Natural killer cell (primary cell): ENCODE measurements at regions not wholly inside any gene's neighbourhood (a gene's known extent, or its start where the extent isn't known, plus 50 kb on each side); places are given as distances from the start of the nearest gene placed in this dataset.

Experiments
- ATAC-seq, 3 donors: fragments of 150-1000 bp in 2 of 3; fragments of 200-7000 bp in 1 of 3; cut with Tn5 transposase; 1 replicate in 1 of 3; 2 replicates in 2 of 3; pipeline ENCODE4 v1.10.0; 2021; ENCODE audit warnings: mild to moderate bottlenecking in 2 of 3, moderate library complexity in 2 of 3
- DNase-seq, 2 donors: peaks; one replicate each; pipeline versions ENCODE4 v3.0.0 to v3.0.0-alpha.2; 2013 to 2021; ENCODE audit warnings: mixed read lengths in 1 of 2
- H3K27ac ChIP-seq: one replicate; pipeline ENCODE4 v1.5.1; 2013; ENCODE audit warnings: mild to moderate bottlenecking, low read length
- H3K27me3 ChIP-seq: one replicate; pipeline ENCODE4 v1.6.1; 2013; ENCODE audit warnings: low read length; ENCODE audit not compliant: control insufficient read depth, insufficient read depth
- H3K36me3 ChIP-seq: one replicate; pipeline ENCODE4 v1.6.1; 2013; ENCODE audit warnings: low read length; ENCODE audit not compliant: control insufficient read depth, insufficient read depth
- H3K4me1 ChIP-seq: one replicate; pipeline ENCODE4 v1.6.1; 2013; ENCODE audit warnings: low read length; ENCODE audit not compliant: control insufficient read depth, insufficient read depth
- H3K4me3 ChIP-seq: one replicate; pipeline ENCODE4 v1.5.1; 2013; ENCODE audit warnings: low read length
- H3K9me3 ChIP-seq: one replicate; pipeline ENCODE4 v1.6.1; 2013; ENCODE audit warnings: low read length; ENCODE audit not compliant: control insufficient read depth, insufficient read depth
- H3K27ac Mint-ChIP-seq, 2 donors: one replicate each; pipeline ENCODE4 v1.8.0; 2022; ENCODE audit warnings: mild to moderate bottlenecking in 2 of 2, mixed read lengths in 2 of 2, moderate library complexity in 1 of 2
- H3K27me3 Mint-ChIP-seq, 2 donors: one replicate each; pipeline ENCODE4 v1.8.0; 2022; ENCODE audit warnings: low read depth in 2 of 2, mixed read lengths in 2 of 2
- H3K36me3 Mint-ChIP-seq: one replicate; pipeline ENCODE4 v1.8.0; 2022; ENCODE audit warnings: mixed read lengths
- H3K4me1 Mint-ChIP-seq, 2 donors: one replicate each; pipeline ENCODE4 v1.8.0; 2022; ENCODE audit warnings: mixed read lengths in 2 of 2
- H3K4me3 Mint-ChIP-seq: one replicate; pipeline ENCODE4 v1.8.0; 2022; ENCODE audit warnings: mild to moderate bottlenecking, moderate library complexity, mixed read lengths
- H3K9me3 Mint-ChIP-seq, 2 donors: one replicate each; pipeline ENCODE4 v1.8.0; 2022; ENCODE audit warnings: mixed read lengths in 2 of 2
- WGBS: methylation state at CpG from one replicate; pipeline ENCODE4 v1.1.7; 2013; ENCODE audit warnings: missing lambda C conversion rate; ENCODE audit not compliant: insufficient coverage; 5-methylcytosine and 5-hydroxymethylcytosine counted together
- intact Hi-C: fragments of 100-400 bp; cut with micrococcal nuclease; formaldehyde crosslinking; loops from one replicate; pipeline ENCODE4 v1.14.2; 2022
- TF ChIP-seq, protein P1 (sequence below): fragments of 200-600 bp; IDR thresholded peaks from one replicate; pipeline ENCODE4 v1.8.0; 2022; ENCODE audit warnings: antibody characterized with exemption

DNA sequence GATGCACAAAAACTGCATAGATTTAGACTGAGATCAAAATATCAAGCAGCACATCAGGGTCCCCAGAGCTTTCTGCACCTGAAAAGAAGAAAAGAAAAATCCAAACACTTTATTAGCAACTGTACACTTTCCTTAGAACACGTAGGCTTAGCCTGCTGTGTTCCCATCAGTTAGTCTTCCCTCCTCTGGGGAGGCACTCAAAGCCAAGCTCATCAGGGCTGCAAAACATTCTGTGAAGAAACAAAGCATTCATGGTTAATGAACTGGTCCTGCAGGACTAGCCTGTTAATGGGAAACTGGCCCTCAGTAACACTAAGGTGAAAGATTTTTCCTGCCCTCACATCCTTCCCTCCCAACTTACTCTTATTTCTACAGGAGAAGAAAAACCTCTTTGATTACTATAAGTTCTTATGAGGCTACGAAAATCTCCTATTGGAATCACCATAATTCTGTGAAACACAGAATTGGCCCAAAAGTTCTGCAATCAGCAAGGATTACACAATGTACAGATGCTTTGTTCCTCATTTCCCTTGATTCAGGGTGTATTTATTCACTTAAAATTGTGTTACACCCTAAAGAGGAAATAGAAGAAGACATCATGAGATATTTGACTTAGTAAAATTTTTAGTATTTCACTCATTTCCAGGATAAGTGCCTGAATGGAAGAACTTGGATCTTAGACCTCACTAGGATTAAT lies 901.0 kb upstream of the MAP3K7 start:
- H3K27ac Mint-ChIP-seq = no peak overlapping the region
- DNase-seq = no peak
- no peaks in the 10 kb centered on the region for H3K27me3 ChIP-seq
- no peaks in the 10 kb centered on the region for H3K4me1 ChIP-seq
- ATAC-seq = no peak
- no peaks in the 10 kb centered on the region for H3K36me3 Mint-ChIP-seq
- H3K4me3 Mint-ChIP-seq = no peak overlapping the region
- H3K36me3 ChIP-seq = no peaks in the 10 kb centered on the region
- H3K27ac ChIP-seq = no peak overlapping the region
- no peaks in the 10 kb centered on the region for H3K4me1 Mint-ChIP-seq
- no peaks in the 10 kb centered on the region for H3K9me3 ChIP-seq
- intact Hi-C loops = no loop called here
- no peaks in the 10 kb centered on the region for H3K27me3 Mint-ChIP-seq
- peaks cover 0 to 2% of the 10 kb centered on the region in 2 donors for H3K9me3 Mint-ChIP-seq
- WGBS = 94% methylated on average over 1 of the region's 2 CpGs
- H3K4me3 ChIP-seq = no peak overlapping the region
- TF ChIP-seq, protein P1, sequence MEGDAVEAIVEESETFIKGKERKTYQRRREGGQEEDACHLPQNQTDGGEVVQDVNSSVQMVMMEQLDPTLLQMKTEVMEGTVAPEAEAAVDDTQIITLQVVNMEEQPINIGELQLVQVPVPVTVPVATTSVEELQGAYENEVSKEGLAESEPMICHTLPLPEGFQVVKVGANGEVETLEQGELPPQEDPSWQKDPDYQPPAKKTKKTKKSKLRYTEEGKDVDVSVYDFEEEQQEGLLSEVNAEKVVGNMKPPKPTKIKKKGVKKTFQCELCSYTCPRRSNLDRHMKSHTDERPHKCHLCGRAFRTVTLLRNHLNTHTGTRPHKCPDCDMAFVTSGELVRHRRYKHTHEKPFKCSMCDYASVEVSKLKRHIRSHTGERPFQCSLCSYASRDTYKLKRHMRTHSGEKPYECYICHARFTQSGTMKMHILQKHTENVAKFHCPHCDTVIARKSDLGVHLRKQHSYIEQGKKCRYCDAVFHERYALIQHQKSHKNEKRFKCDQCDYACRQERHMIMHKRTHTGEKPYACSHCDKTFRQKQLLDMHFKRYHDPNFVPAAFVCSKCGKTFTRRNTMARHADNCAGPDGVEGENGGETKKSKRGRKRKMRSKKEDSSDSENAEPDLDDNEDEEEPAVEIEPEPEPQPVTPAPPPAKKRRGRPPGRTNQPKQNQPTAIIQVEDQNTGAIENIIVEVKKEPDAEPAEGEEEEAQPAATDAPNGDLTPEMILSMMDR = no peak

DNA sequence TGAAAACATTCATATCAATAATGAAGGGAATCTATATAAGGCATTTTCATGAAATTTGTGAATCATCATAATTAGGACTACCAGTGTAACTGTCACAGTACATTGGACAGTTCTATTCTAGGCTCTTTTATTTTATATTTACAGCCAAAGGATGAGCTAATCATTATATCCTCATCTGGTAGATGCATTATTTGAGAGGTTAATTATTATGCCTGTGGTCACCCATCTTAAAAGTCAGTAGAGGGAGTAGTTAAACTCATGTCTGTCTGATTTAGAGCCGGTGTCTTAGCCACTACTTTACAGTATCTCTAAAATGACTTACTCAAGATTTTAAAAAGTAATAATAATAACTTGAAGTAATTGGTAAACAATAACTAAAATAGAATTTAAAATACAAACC lies 899.3 kb upstream of the MAP3K7 start:
- no CpG with 5 or more reads among the region's 1 CpG for WGBS
- Mint-ChIP-seq H3K4me1 (no peaks in the 10 kb centered on the region), H3K27ac (no peak overlapping the region), H3K4me3 (no peak overlapping the region), H3K36me3 (no peaks in the 10 kb centered on the region), H3K27me3 (no peaks in the 10 kb centered on the region), H3K9me3 (peaks cover 0 to 1% of the 10 kb centered on the region in 2 donors)
- intact Hi-C loops = no loop called here
- Histone ChIP-seq H3K4me1 (no peaks in the 10 kb centered on the region), H3K27ac (no peak overlapping the region), H3K9me3 (no peaks in the 10 kb centered on the region), H3K4me3 (no peak overlapping the region), H3K36me3 (no peaks in the 10 kb centered on the region), H3K27me3 (no peaks in the 10 kb centered on the region)
- TF ChIP-seq, protein P1 = no peak
- DNase-seq (no peak), ATAC-seq (no peak)

DNA sequence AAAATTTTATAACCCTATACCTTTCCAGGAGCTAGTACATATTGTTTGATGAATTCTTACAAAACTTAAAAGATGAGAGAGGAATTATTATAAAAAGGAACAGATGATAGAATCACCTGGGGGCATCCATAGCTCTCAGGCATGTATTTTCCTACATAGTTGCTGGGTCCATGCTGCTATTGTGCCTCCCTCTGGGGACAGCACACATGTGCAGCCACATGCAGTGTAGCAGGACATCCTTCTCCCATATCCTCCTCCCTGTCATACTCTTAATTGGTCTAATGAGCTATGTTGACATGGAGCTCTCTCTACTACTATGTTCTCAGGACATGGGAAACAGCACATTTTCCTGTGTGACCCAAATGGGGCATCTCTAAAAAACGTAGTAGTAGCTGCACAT lies 898.2 kb upstream of the MAP3K7 start:
- no peaks in the 10 kb centered on the region for H3K27me3 ChIP-seq
- H3K4me1 ChIP-seq = no peaks in the 10 kb centered on the region
- DNase-seq (no peak), ATAC-seq (no peak)
- WGBS = 55% methylated on average over 1 of the region's 1 CpG
- Mint-ChIP-seq H3K4me1 (no peaks in the 10 kb centered on the region), H3K27ac (no peak overlapping the region), H3K36me3 (no peaks in the 10 kb centered on the region), H3K4me3 (no peak overlapping the region), H3K9me3 (peaks cover 0 to 3% of the 10 kb centered on the region in 2 donors), H3K27me3 (no peaks in the 10 kb centered on the region)
- no peaks in the 10 kb centered on the region for H3K9me3 ChIP-seq
- TF ChIP-seq, protein P1 = no peak
- no peak overlapping the region for H3K4me3 ChIP-seq
- H3K27ac ChIP-seq = no peak overlapping the region
- H3K36me3 ChIP-seq = no peaks in the 10 kb centered on the region
- intact Hi-C loops = no loop called here
